SK-N-SH (cell line): ENCODE measurements at regions not wholly inside any gene's neighbourhood (a gene's known extent, or its start where the extent isn't known, plus 50 kb on each side); places are given as distances from the start of the nearest gene placed in this dataset.

ENCODE experiments used
- CTCF ChIA-PET: fragments of 300-600, 350-600 bp; formaldehyde crosslinking; extraction: SDS; loops from one replicate; lab custom pipeline; 2021; lab: Yijun Ruan, JAX
- POLR2A ChIA-PET: fragments of 350-600 bp; sonication (Branson Sonifier 250); formaldehyde crosslinking; extraction: SDS; loops from one replicate; lab custom pipeline; 2020; ENCODE audit warnings: antibody characterized with exemption, inconsistent platforms; lab: Yijun Ruan, JAX
- DNase-seq: peaks from one replicate; pipeline ENCODE4 v3.0.0; 2012
- H2AFZ ChIP-seq: fragments of 200-600 bp; sonication (generic); 2 replicates; pipeline ENCODE4 v1.8.1; 2016; ENCODE audit warnings: antibody characterized with exemption, mild to moderate bottlenecking, low read depth
- H3F3A ChIP-seq: fragments of 200-600 bp; sonication (generic); replicated peaks from 2 replicates; pipeline ENCODE3; 2016; ENCODE audit warnings: antibody characterized with exemption, mild to moderate bottlenecking; ENCODE audit not compliant: insufficient read depth
- H3K27ac ChIP-seq, 2 experiments: fragments of 200-500 bp in 1 of 2; fragments of 200-600 bp in 1 of 2; sonication (Bioruptor generic) in 1 of 2; sonication (generic), shearing (Covaris generic) in 1 of 2; 2 replicates each; pipeline versions ENCODE4 v1.5.1 to v1.6.1; 2014 to 2016; ENCODE audit warnings: low read depth in 2 of 2, inconsistent platforms in 1 of 2, low read length in 1 of 2, mild to moderate bottlenecking in 1 of 2, mixed read lengths in 1 of 2
- H3K27me3 ChIP-seq: fragments of 200-600 bp; sonication (generic), shearing (Covaris generic); 2 replicates; pipeline ENCODE4 v1.6.1; 2016; ENCODE audit warnings: mixed run types; ENCODE audit not compliant: insufficient read depth
- H3K36me3 ChIP-seq, 2 experiments: fragments of 200-500 bp in 1 of 2; fragments of 200-600 bp in 1 of 2; sonication (Bioruptor generic) in 1 of 2; sonication (generic) in 1 of 2; replicated peaks in 1 of 2; 2 replicates each; pipeline versions ENCODE3 to v1.5.1; 2014 to 2016; ENCODE audit warnings: low read length in 1 of 2, mild to moderate bottlenecking in 1 of 2; ENCODE audit not compliant: insufficient read depth in 2 of 2, control insufficient read depth in 1 of 2
- H3K4me1 ChIP-seq, 2 experiments: fragments of 200-500 bp in 1 of 2; fragments of 200-600 bp in 1 of 2; sonication (Bioruptor generic) in 1 of 2; sonication (generic), shearing (Covaris generic) in 1 of 2; 2 replicates each; pipeline versions ENCODE4 v1.5.1 to v1.6.1; 2014 to 2016; ENCODE audit warnings: low read depth in 1 of 2, low read length in 1 of 2, mixed run types in 1 of 2; ENCODE audit not compliant: insufficient read depth in 2 of 2, control insufficient read depth in 1 of 2
- H3K4me2 ChIP-seq: fragments of 200-600 bp; sonication (generic), shearing (Covaris generic); 2 replicates; pipeline ENCODE4 v1.6.1; 2017; ENCODE audit warnings: mixed run types
- H3K4me3 ChIP-seq, 2 experiments: fragments of 200-500 bp in 1 of 2; fragments of 200-600 bp in 1 of 2; sonication (Bioruptor generic) in 1 of 2; sonication (generic), shearing (Covaris generic) in 1 of 2; 2 replicates each; pipeline versions ENCODE4 v1.5.1 to v1.8.1; 2014 to 2016; ENCODE audit warnings: low read depth in 2 of 2, inconsistent platforms in 1 of 2, low read length in 1 of 2, mild to moderate bottlenecking in 1 of 2, mixed read lengths in 1 of 2, moderate library complexity in 1 of 2
- H3K79me2 ChIP-seq: fragments of 200-600 bp; sonication (generic); 2 replicates; pipeline ENCODE4 v1.8.1; 2017; ENCODE audit warnings: mild to moderate bottlenecking; ENCODE audit not compliant: insufficient read depth
- H3K9ac ChIP-seq: fragments of 200-600 bp; sonication (generic); 2 replicates; pipeline ENCODE4 v1.6.1; 2017; ENCODE audit warnings: mixed run types
- H3K9me2 ChIP-seq: fragments of 200-600 bp; sonication (generic); 2 replicates; pipeline ENCODE4 v1.6.1; 2017; ENCODE audit warnings: mixed run types
- H3K9me3 ChIP-seq: fragments of 200-600 bp; sonication (generic); 2 replicates; pipeline ENCODE4 v1.6.1; 2017; ENCODE audit warnings: mixed run types, mild to moderate bottlenecking, moderate library complexity
- H4K20me1 ChIP-seq: fragments of 200-600 bp; sonication (generic); 2 replicates; pipeline ENCODE4 v1.6.1; 2017; ENCODE audit warnings: mild to moderate bottlenecking, mixed run types; ENCODE audit not compliant: insufficient read depth
- CTCF ChIP-seq: fragments of 200-600 bp; sonication (generic); IDR thresholded peaks from 2 replicates; pipeline ENCODE4 v1.6.1; 2017; ENCODE audit warnings: antibody characterized with exemption, mild to moderate bottlenecking, moderate library complexity
- EZH2phosphoT487 ChIP-seq: fragments of 200-600 bp; sonication (generic); IDR thresholded peaks from 2 replicates; pipeline ENCODE4 v1.6.1; 2017; ENCODE audit warnings: low read depth, mixed run types, mild to moderate bottlenecking, antibody characterized with exemption, moderate library complexity, borderline replicate concordance
- FOSL2 ChIP-seq: IDR thresholded peaks from 2 replicates; pipeline ENCODE4 v1.4.0; 2012; ENCODE audit warnings: low read depth, mild to moderate bottlenecking, moderate library complexity, borderline replicate concordance
- IRF3 ChIP-seq: fragments of 150-350 bp; IDR thresholded peaks from 2 replicates; pipeline ENCODE4 v1.6.1; 2016; ENCODE audit warnings: mild to moderate bottlenecking, low read depth, low read length
- JUND ChIP-seq: IDR thresholded peaks from 2 replicates; pipeline ENCODE4 v1.4.0; 2012
- MEF2A ChIP-seq: IDR thresholded peaks from 2 replicates; pipeline ENCODE4 v1.4.0; 2012; ENCODE audit warnings: low read depth, borderline replicate concordance
- MXI1 ChIP-seq: IDR thresholded peaks from 2 replicates; pipeline ENCODE4 v1.6.1; 2012; ENCODE audit warnings: mild to moderate bottlenecking, low read depth, low read length, improper control_type of control experiment
- NFIC ChIP-seq: IDR thresholded peaks from 2 replicates; pipeline ENCODE4 v1.4.0; 2012; ENCODE audit warnings: borderline replicate concordance
- NRF1 ChIP-seq: IDR thresholded peaks from 2 replicates; pipeline ENCODE4 v1.6.1; 2012; ENCODE audit warnings: low read depth, mild to moderate bottlenecking, low read length
- PBX3 ChIP-seq: IDR thresholded peaks from 2 replicates; pipeline ENCODE4; 2012
- POLR2AphosphoS5 ChIP-seq: IDR thresholded peaks from 2 replicates; pipeline ENCODE4 v1.6.1; 2012; ENCODE audit warnings: low read depth, low read length
- RAD21 ChIP-seq: IDR thresholded peaks from 2 replicates; pipeline ENCODE4 v1.6.1; 2012; ENCODE audit warnings: mild to moderate bottlenecking, low read length
- REST ChIP-seq: IDR thresholded peaks from 2 replicates; pipeline ENCODE4 v1.6.1; 2012; ENCODE audit warnings: mild to moderate bottlenecking, low read depth, low read length, moderate library complexity
- RXRA ChIP-seq: IDR thresholded peaks from 2 replicates; pipeline ENCODE4 v1.4.0; 2012; ENCODE audit warnings: low read depth, mild to moderate bottlenecking, borderline replicate concordance
- SMC3 ChIP-seq: IDR thresholded peaks from 2 replicates; pipeline ENCODE4 v1.6.1; 2012; ENCODE audit warnings: low read depth, low read length, improper control_type of control experiment
- TAF1 ChIP-seq: IDR thresholded peaks from 2 replicates; pipeline ENCODE4 v1.6.1; 2012; ENCODE audit warnings: low read depth, mild to moderate bottlenecking, low read length, moderate library complexity, borderline replicate concordance
- TCF12 ChIP-seq: IDR thresholded peaks from 2 replicates; pipeline ENCODE4 v1.4.0; 2012
- YY1 ChIP-seq: IDR thresholded peaks from 2 replicates; pipeline ENCODE4 v1.4.0; 2012; ENCODE audit warnings: low read depth, mild to moderate bottlenecking
- ZBTB33 ChIP-seq: IDR thresholded peaks from 2 replicates; pipeline ENCODE4 v1.4.0; 2012; ENCODE audit warnings: low read depth, borderline replicate concordance
- WGBS: methylation state at CpG from one replicate; pipeline ENCODE4 v1.1.6; 2017; ENCODE audit warnings: low lambda C conversion rate; 5-methylcytosine and 5-hydroxymethylcytosine counted together

- POLR2A ChIA-PET, result no interaction called here
- no peaks in the 10 kb centered on the region for H3K79me2 ChIP-seq
- TF ChIP-seq FOSL2, result no peak
- TF ChIP-seq PBX3, result no peak
- TF ChIP-seq TAF1, result no peak
- no peak for TF ChIP-seq CTCF
- no peak for TF ChIP-seq NRF1
- TF ChIP-seq MEF2A, result no peak
- TF ChIP-seq EZH2phosphoT487, result no peak
- no peak for TF ChIP-seq IRF3
- no peak for TF ChIP-seq SMC3
- TF ChIP-seq JUND, result no peak
- no peak for TF ChIP-seq MXI1
- TF ChIP-seq TCF12, result no peak
- TF ChIP-seq RXRA, result no peak
- no peak for TF ChIP-seq ZBTB33
- TF ChIP-seq RAD21, result no peak
- no peak for TF ChIP-seq NFIC
- TF ChIP-seq POLR2AphosphoS5, result no peak
- no peak for TF ChIP-seq REST
- TF ChIP-seq YY1, result no peak
- TF ChIP-seq, all 33 proteins: peak for 0
- Histone ChIP-seq H2AFZ (no peak overlapping the region), H3K27me3 (no peaks in the 10 kb centered on the region), H3K9ac (no peak overlapping the region), H3K4me2 (no peak overlapping the region), H3K4me1 (peaks cover 0 to 34% of the 10 kb centered on the region in 2 experiments; a peak in 2 of 4 replicates), H3K36me3 (no peaks in the 10 kb centered on the region), H4K20me1 (no peaks in the 10 kb centered on the region), H3K4me3 (no peak overlapping the region), H3F3A (no peaks in the 10 kb centered on the region), H3K27ac (no peak overlapping the region), H3K9me3 (no peaks in the 10 kb centered on the region), H3K9me2 (no peaks in the 10 kb centered on the region)
- CTCF ChIA-PET, result interaction anchor here (0.6 to 1.9 kb wide), 4 partner anchors 40 to 792 kb away, joined by 3 to 4 read pairs (median 3); no protein-coding TSS in a partner anchor
- no peak for DNase-seq
- WGBS, result 79% methylated on average over 9 of the region's 9 CpGs
Observed at GRCh38 chr5:173772384-173773059, 115.6 kb upstream of the CPEB4 start.
